H9 (cell line): ENCODE measurements at regions not wholly inside any gene's neighbourhood (a gene's known extent, or its start where the extent isn't known, plus 50 kb on each side); places are given as distances from the start of the nearest gene placed in this dataset.

Experiments used
- DNase-seq: peaks from one replicate; pipeline ENCODE4 v3.0.0-alpha.2; 2017
- H2AFZ ChIP-seq: one replicate; pipeline ENCODE4 v1.6.1; 2013; ENCODE audit warnings: mild to moderate bottlenecking, low read length, control low read depth, moderate library complexity
- H2AK5ac ChIP-seq: 2 replicates; pipeline ENCODE4 v1.6.1; 2013; ENCODE audit warnings: low read length, control low read depth, mixed read lengths; ENCODE audit not compliant: insufficient read length
- H2BK120ac ChIP-seq: one replicate; pipeline ENCODE4 v1.6.1; 2013; ENCODE audit warnings: low read depth, mild to moderate bottlenecking, low read length, control low read depth, inconsistent platforms; ENCODE audit not compliant: poor library complexity, severe bottlenecking
- H2BK12ac ChIP-seq: 2 replicates; pipeline ENCODE4 v1.6.1; 2013; ENCODE audit warnings: low read length, control low read depth, mixed read lengths, low read depth; ENCODE audit not compliant: insufficient read length
- H2BK15ac ChIP-seq: 2 replicates; pipeline ENCODE4 v1.6.1; 2013; ENCODE audit warnings: low read depth, low read length, control low read depth
- H2BK20ac ChIP-seq: one replicate; pipeline ENCODE4 v1.6.1; 2013; ENCODE audit warnings: low read depth, mild to moderate bottlenecking, low read length, control low read depth, inconsistent platforms; ENCODE audit not compliant: poor library complexity, severe bottlenecking
- H2BK5ac ChIP-seq: 2 replicates; pipeline ENCODE4 v1.6.1; 2013; ENCODE audit warnings: low read length, control low read depth, mixed read lengths; ENCODE audit not compliant: insufficient read length
- H3K14ac ChIP-seq: 2 replicates; pipeline ENCODE4 v1.6.1; 2013; ENCODE audit warnings: low read length, control low read depth; ENCODE audit not compliant: insufficient read depth
- H3K18ac ChIP-seq: 2 replicates; pipeline ENCODE4 v1.6.1; 2013; ENCODE audit warnings: low read depth, mild to moderate bottlenecking, mixed read lengths, low read length, control low read depth; ENCODE audit not compliant: insufficient read length
- H3K23ac ChIP-seq: 2 replicates; pipeline ENCODE4 v1.6.1; 2013; ENCODE audit warnings: low read length, control low read depth, mixed read lengths, low read depth; ENCODE audit not compliant: insufficient read length
- H3K23me2 ChIP-seq: 2 replicates; pipeline ENCODE4 v1.6.1; 2013; ENCODE audit warnings: low read depth, mild to moderate bottlenecking, mixed read lengths, low read length, control low read depth; ENCODE audit not compliant: insufficient read length, poor library complexity, severe bottlenecking
- H3K27ac ChIP-seq: 2 replicates; pipeline ENCODE4 v1.5.1; 2013; ENCODE audit warnings: low read length, control low read depth, mixed read lengths, low read depth; ENCODE audit not compliant: insufficient read length
- H3K27me3 ChIP-seq: 2 replicates; pipeline ENCODE4 v1.6.1; 2013; ENCODE audit warnings: low read length, control low read depth, inconsistent platforms; ENCODE audit not compliant: insufficient read depth
- H3K4ac ChIP-seq: 2 replicates; pipeline ENCODE4 v1.6.1; 2013; ENCODE audit warnings: low read depth, mild to moderate bottlenecking, control low read depth, inconsistent platforms, low read length, moderate library complexity
- H3K4me1 ChIP-seq: 2 replicates; pipeline ENCODE4 v1.6.1; 2013; ENCODE audit warnings: low read length, control low read depth, inconsistent platforms; ENCODE audit not compliant: insufficient read depth
- H3K4me2 ChIP-seq: 2 replicates; pipeline ENCODE4 v1.6.1; 2013; ENCODE audit warnings: low read length, control low read depth, mixed read lengths; ENCODE audit not compliant: insufficient read length, insufficient read depth
- H3K56ac ChIP-seq: 2 replicates; pipeline ENCODE4 v1.6.1; 2013; ENCODE audit warnings: low read depth, mild to moderate bottlenecking, mixed read lengths, low read length, control low read depth; ENCODE audit not compliant: insufficient read length
- H3K79me1 ChIP-seq: 2 replicates; pipeline ENCODE4 v1.6.1; 2013; ENCODE audit warnings: low read depth, mild to moderate bottlenecking, moderate library complexity, low read length, control low read depth, inconsistent platforms; ENCODE audit not compliant: insufficient read depth, poor library complexity, severe bottlenecking
- H3K79me2 ChIP-seq: 2 replicates; pipeline ENCODE4 v1.6.1; 2013; ENCODE audit warnings: low read length, control low read depth, inconsistent platforms; ENCODE audit not compliant: insufficient read depth
- H3K9ac ChIP-seq: 2 replicates; pipeline ENCODE4 v1.6.1; 2013; ENCODE audit warnings: low read length, control low read depth, mixed read lengths; ENCODE audit not compliant: insufficient read length; ENCODE audit errors: extremely low read depth
- H3K9me3 ChIP-seq: one replicate; pipeline ENCODE4 v1.6.1; 2013; ENCODE audit warnings: low read depth, low read length, inconsistent platforms; ENCODE audit not compliant: control insufficient read depth
- H3T11ph ChIP-seq: one replicate; pipeline ENCODE4 v1.6.1; 2013; ENCODE audit warnings: mild to moderate bottlenecking, low read length, control low read depth, inconsistent platforms
- H4K20me1 ChIP-seq: one replicate; pipeline ENCODE4 v1.6.1; 2013; ENCODE audit not compliant: control insufficient read depth, insufficient read length, insufficient read depth
- H4K5ac ChIP-seq: 2 replicates; pipeline ENCODE4 v1.6.1; 2013; ENCODE audit warnings: low read depth, mild to moderate bottlenecking, mixed read lengths, low read length, control low read depth; ENCODE audit not compliant: insufficient read length
- H4K8ac ChIP-seq: replicated peaks from 2 replicates; pipeline ENCODE4 v1.6.1; 2013; ENCODE audit warnings: low read length, control low read depth, mixed read lengths, low read depth; ENCODE audit not compliant: insufficient read length
- H4K91ac ChIP-seq: 2 replicates; pipeline ENCODE4 v1.6.1; 2013; ENCODE audit warnings: low read depth, mild to moderate bottlenecking, moderate library complexity, mixed read lengths, low read length, control low read depth; ENCODE audit not compliant: insufficient read length
- H3K27ac Mint-ChIP-seq, 3 experiments: 2 replicates in 2 of 3; 3 replicates in 1 of 3; pipeline ENCODE4 v1.8.0; 2020 to 2021; ENCODE audit warnings: mixed read lengths in 3 of 3, mild to moderate bottlenecking in 1 of 3, moderate library complexity in 1 of 3
- H3K27me3 Mint-ChIP-seq: 2 replicates; pipeline ENCODE4 v1.8.0; 2021; ENCODE audit warnings: low read depth, mild to moderate bottlenecking, moderate library complexity, mixed read lengths
- H3K36me3 Mint-ChIP-seq, 3 experiments: 2 replicates in 2 of 3; 3 replicates in 1 of 3; pipeline ENCODE4 v1.8.0; 2020 to 2021; ENCODE audit warnings: low read depth in 3 of 3, mixed read lengths in 3 of 3; ENCODE audit not compliant: insufficient read depth in 1 of 3
- H3K4me1 Mint-ChIP-seq, 2 experiments: 2 replicates each; pipeline ENCODE4 v1.8.0; 2020; ENCODE audit warnings: mixed read lengths in 2 of 2
- H3K4me3 Mint-ChIP-seq, 2 experiments: 2 replicates in 1 of 2; 3 replicates in 1 of 2; pipeline ENCODE4 v1.8.0; 2020 to 2021; ENCODE audit warnings: mild to moderate bottlenecking in 2 of 2, mixed read lengths in 2 of 2, moderate library complexity in 1 of 2
- H3K9me3 Mint-ChIP-seq, 2 experiments: 2 replicates in 1 of 2; 3 replicates in 1 of 2; pipeline ENCODE4 v1.8.0; 2020; ENCODE audit warnings: mild to moderate bottlenecking in 2 of 2, mixed read lengths in 2 of 2, moderate library complexity in 1 of 2
- CTCF ChIP-seq: fragments of 200-600 bp; sonication (generic); conservative IDR thresholded peaks from 3 replicates; pipeline ENCODE4 v1.8.0; 2021; ENCODE audit warnings: antibody characterized with exemption, mild to moderate bottlenecking
- WGBS: extraction: QIAGEN DNeasy Blood & Tissue Kit; methylation state at CpG from one replicate; pipeline ENCODE4 v1.1.7; 2013; ENCODE audit warnings: missing lambda C conversion rate, low lambda C conversion rate, mixed read lengths; ENCODE audit not compliant: insufficient read length; ENCODE audit errors: extremely low coverage; 5-methylcytosine and 5-hydroxymethylcytosine counted together

GRCh38 chr7:46157931-46158330 is 236.9 kb upstream of the IGFBP3 start:
- Histone ChIP-seq H3K18ac (no peak overlapping the region), H3K23ac (no peak overlapping the region), H3K79me2 (no peaks in the 10 kb centered on the region), H4K91ac (no peak overlapping the region), H3K27ac (no peak overlapping the region), H3T11ph (no peak overlapping the region), H2BK20ac (no peak overlapping the region), H3K9me3 (no peaks in the 10 kb centered on the region), H3K23me2 (no peaks in the 10 kb centered on the region), H3K4ac (no peak overlapping the region), H3K4me2 (no peak overlapping the region), H2BK5ac (no peak overlapping the region), H3K4me1 (no peaks in the 10 kb centered on the region), H2BK15ac (no peak overlapping the region), H2AK5ac (no peak overlapping the region), H2AFZ (no peak overlapping the region), H3K27me3 (no peaks in the 10 kb centered on the region), H2BK12ac (no peak overlapping the region), H2BK120ac (no peak overlapping the region), H3K9ac (no peak overlapping the region), H4K8ac (no peak overlapping the region), H4K20me1 (no peaks in the 10 kb centered on the region), H3K56ac (no peak overlapping the region), H3K79me1 (no peaks in the 10 kb centered on the region), H3K14ac (no peak overlapping the region), H4K5ac (no peak overlapping the region)
- Mint-ChIP-seq H3K9me3 (no peaks in the 10 kb centered on the region), H3K4me3 (no peak overlapping the region), H3K4me1 (peaks cover 10 to 15% of the 10 kb centered on the region in 2 experiments), H3K36me3 (no peaks in the 10 kb centered on the region; a peak in 1 of 7 replicates), H3K27me3 (no peaks in the 10 kb centered on the region; the same call in 1 of the 2 replicates), H3K27ac (peak overlapping the region in 1 of 3 experiments; percentile 81; a peak in 1 of 7 replicates)
- DNase-seq = no peak
- WGBS = no CpG with 5 or more reads among the region's 4 CpGs
- TF ChIP-seq CTCF = no peak
